GM12892 (cell line): ENCODE measurements at regions not wholly inside any gene's neighbourhood (a gene's known extent, or its start where the extent isn't known, plus 50 kb on each side); places are given as distances from the start of the nearest gene placed in this dataset.

ENCODE experiments used
- POLR2A ChIP-seq: IDR thresholded peaks from 2 replicates; pipeline ENCODE4 v1.6.1; 2011; ENCODE audit warnings: low read depth, low read length, control low read depth
- POLR2AphosphoS5 ChIP-seq: IDR thresholded peaks from 2 replicates; pipeline ENCODE4 v1.6.1; 2011; ENCODE audit warnings: low read depth, low read length, control low read depth

GRCh38 chr3:94395851-94396250 is 333.0 kb downstream of the NSUN3 start:
- TF ChIP-seq POLR2AphosphoS5, result no peak
- no peak for TF ChIP-seq POLR2A
